Muscle of back (tissue), 3 donors: ENCODE measurements at regions not wholly inside any gene's neighbourhood (a gene's known extent, or its start where the extent isn't known, plus 50 kb on each side); places are given as distances from the start of the nearest gene placed in this dataset.
"Not testable (repeated sequence)": the region's sequence is repeated elsewhere in the genome, so short reads cannot be mapped to it uniquely, and the experiment has no call there.

Source experiments
- DNase-seq, 3 donors: peaks; one replicate each; pipeline versions ENCODE4 v3.0.0 to v3.0.0-alpha.2; 2013

DNA sequence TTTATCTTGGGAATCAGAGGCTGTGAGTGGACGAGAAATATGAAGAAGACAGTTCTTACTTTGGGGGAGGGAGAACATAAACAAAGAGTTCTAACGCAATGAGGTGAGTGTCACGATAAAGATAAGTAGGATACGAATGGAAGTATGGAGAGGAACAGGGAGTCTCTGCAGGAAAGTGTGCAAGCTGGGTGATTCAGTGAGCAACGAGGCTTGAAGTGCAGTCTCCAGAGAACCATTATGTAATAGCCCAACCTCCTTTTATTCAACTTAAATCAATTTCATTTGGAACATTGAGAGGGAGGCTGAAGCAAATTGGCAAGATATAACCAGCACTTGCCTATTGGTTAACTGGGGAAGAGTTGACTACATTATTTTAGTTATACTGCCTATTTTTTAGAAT, 99.3 kb upstream of the PLD5 start:
- no peak for DNase-seq

DNA sequence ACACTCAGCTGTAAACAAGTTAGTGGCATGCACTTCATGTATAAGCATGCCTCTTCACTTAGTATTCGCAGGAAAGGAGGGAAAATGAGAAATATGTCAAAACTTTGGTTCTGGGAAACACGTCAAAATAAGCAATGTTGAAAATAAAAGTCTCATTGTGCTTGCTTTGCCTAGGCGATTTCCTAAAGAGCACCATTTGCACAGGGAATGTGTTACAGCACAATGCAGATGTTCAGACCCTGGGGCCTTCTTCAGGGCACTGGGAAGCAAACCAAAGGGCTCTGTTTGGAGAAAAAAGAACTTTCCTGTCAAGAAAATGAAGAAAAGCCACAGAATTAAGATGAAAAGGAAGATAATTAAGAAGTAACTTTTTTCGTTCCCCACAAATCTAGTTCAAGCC, 98.6 kb upstream of the PLD5 start:
- DNase-seq: no peak

DNA sequence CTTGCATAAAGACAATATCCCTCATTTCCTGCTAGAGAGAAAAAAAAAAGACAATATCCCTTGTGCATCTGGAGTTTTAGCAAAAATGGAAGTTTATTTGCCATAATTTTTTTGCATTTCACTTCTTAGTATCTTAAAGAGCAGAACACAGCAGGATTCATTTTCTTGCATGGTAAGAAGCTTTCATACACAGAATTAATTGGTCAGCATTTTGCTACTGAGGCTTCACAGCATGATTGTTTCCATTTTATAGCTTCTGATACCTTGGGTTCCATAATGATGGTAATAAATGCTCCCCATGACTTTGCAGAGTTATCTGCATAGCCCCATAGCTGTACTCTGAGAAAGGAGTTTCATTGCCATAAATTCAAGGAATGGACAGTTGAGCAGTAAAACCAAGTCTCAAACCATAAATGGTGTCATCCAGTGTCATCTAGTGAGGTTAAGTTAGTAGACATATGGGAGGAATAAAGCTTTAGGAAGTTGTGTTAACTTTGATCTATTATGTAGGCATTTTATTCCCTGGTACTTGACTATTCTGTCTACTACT, 88.8 kb upstream of the PLD5 start:
- no peak for DNase-seq

DNA sequence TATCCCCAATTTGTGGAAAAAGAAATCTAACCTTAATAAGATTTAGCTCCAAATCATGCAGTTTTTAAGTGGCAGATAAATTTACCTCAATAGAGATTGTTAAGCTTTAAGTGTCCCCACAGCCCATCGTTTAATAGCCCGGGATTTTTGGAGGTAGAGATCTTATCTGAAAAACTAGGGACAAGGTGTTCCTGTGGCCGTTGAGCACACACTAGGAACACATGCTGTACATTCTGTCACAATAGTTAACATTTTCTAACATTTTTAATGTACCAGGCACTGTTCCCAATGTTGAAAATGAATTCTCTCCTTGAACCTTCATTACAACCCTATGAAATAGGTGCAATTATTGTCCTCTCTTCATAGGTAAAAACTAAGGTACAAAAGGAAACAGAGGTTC, 85.7 kb upstream of the PLD5 start:
- DNase-seq: no peak

DNA sequence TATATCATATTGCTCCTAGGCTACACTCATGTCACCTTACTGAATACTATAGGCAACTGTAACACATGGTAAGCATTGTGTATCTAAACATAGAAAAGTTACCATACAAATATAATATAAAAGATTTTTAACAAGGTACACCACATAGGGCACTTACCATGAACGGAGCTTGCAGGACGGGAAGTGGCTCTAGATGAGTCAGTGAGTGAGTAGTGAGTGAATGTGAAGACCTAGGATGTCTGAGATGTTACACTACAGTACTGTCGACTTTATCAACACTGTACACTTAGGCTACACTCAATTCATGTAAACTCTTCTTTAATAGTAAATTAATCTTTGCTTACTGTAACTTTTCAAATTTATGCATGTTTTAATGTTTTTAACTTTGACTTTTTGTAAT, 81.0 kb upstream of the PLD5 start:
- DNase-seq: no peak

DNA sequence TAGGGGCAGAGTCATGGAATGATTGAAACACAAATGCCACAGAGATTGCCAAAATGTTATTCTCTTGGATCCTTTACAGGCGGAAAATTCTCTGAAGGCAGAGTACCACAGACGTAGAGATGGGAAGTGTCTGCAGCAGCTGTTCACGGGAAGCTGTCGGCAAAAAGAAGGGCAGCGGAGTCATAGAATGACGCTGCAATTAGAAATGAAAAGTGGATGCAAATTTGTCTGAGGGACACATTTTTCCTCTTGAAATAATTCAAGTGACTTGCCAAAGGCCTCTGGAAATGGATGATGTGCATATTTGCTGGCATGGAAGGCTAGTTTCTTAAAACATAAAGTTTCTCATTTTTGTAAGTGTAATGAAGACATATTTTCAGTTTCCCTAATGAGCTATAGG, 77.5 kb upstream of the PLD5 start:
- no peak for DNase-seq

DNA sequence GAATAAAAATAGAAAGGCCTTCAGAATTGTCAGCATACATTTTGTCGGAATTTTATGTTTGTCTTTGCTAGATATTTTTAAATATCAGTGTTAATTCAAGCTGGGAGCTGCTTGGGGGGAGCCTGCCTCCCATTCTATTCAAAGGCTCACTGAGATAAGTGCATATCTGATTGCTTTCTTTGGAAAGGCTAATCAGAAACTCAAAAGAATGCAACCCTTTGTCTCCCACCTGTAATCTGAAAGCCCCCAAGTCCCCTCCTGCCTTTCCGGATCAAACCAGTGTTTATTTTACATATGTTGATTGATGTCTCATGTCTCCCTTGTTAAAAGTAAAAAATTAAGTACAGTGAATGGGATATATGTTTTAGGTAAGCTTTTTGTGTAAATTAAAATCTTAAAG, 69.3 kb upstream of the PLD5 start:
- DNase-seq: not testable (repeated sequence)

DNA sequence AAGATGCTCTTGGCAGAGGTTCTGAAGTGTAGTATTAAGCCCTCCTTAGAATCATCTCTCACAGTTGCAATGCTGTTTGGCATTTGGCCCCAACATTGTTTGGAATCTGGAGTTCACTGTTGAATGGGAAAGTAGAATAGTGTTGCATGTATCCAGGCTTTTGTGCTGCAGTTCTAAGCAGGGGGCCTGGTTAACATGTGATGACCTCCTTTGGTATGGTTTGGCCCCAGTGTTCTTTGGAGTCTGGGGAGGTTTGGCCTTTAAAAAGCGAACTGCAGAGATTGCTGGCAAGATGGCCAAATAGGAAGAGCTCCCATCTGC, 61.8 kb upstream of the PLD5 start:
- no peak for DNase-seq

DNA sequence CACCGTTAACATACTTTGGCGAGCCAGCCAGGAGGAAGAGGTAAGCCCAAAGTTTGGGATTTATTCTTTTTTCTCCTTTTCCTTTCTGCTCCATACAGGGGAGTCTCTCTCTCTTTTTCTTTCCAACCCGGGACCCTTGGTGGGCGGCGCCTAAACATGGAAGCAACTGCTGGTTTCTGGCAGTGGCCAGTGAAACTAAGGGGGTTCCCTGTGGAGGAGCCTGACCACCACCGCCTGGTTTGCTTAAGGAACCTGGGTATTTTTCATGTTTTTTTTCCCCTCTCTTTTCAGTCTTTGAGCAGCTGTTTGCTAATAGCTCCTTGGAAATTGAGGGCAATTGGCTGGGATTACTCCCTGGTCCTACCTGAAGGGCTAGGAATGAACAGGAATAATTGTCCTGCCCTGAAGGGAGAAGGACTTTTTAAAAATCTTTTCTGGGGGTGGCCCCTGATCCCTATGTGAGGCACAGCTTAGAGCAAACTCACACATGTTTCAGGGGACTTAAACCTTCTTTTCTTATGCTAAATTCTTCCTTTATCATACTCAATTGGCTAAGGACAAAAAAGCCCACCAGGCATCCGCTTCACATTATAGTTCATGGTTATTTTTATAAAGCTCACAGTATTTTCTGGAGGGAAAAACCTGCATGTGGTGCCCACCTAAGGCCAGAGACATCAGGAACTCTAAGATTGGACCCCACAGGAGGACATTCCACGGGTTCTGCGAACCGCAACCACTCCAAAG, 61.3 kb upstream of the PLD5 start:
- no peak for DNase-seq

DNA sequence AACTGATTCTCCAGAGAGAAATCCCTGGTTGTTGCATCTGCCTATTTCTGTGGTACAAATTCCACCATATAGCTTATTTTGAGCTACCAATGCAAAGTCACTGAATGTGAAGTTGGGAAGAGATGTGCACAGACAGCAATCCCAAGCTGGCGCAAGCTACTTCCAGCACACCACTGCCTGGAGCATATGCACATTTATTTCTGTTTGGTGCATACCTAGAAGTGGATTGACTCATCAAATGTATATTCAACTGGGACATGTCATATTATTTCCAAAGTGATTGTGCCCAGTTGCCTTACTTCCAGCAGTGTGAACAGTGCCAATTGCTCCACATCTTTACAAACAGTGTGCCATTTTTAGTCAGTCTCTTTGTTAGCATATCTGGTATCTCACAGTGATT, 58.2 kb upstream of the PLD5 start:
- DNase-seq: no peak

DNA sequence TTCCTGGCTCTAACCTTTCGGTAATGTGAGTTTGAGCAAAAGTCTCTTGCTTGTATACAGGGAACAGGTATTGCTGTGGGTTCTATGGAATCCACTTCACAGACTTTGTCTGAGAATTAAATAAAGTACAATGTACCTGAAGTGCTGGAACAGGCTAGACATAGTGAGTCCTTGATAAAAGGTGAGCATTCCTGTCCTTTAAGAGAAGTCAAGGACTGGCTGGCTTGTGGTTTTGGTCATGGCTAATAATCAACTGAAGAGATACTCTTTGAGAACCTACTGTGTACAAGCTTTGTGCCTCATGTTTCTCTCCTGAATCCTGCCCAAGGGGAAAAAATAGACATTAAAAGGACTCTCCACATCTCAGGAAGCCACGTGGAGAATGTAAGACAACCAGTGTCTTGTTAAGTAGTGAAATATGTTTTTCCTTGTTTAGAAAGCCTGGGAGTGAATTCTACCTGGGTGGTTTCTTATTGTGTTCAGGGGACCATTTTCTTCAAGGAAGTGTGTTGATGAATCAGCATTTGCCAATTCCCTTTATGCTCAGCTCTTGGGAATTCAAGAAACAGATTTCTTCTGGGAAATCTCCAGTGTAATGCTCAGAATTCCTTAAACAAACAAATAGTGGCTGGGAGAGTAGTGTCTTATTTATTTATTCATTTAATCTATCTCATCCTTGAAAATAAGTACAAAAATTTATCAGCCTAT, 55.2 kb upstream of the PLD5 start:
- no peak for DNase-seq
